HG03469 (cell line): ENCODE measurements at regions not wholly inside any gene's neighbourhood (a gene's known extent, or its start where the extent isn't known, plus 50 kb on each side); places are given as distances from the start of the nearest gene placed in this dataset.

Experiments used
- ATAC-seq: cut with Tn5 transposase; IDR thresholded peaks from one replicate; pipeline ENCODE4 v1.9.1; 2021; ENCODE audit warnings: mild to moderate bottlenecking, moderate library complexity, moderate number of reproducible peaks; ENCODE audit not compliant: unreplicated experiment

DNA sequence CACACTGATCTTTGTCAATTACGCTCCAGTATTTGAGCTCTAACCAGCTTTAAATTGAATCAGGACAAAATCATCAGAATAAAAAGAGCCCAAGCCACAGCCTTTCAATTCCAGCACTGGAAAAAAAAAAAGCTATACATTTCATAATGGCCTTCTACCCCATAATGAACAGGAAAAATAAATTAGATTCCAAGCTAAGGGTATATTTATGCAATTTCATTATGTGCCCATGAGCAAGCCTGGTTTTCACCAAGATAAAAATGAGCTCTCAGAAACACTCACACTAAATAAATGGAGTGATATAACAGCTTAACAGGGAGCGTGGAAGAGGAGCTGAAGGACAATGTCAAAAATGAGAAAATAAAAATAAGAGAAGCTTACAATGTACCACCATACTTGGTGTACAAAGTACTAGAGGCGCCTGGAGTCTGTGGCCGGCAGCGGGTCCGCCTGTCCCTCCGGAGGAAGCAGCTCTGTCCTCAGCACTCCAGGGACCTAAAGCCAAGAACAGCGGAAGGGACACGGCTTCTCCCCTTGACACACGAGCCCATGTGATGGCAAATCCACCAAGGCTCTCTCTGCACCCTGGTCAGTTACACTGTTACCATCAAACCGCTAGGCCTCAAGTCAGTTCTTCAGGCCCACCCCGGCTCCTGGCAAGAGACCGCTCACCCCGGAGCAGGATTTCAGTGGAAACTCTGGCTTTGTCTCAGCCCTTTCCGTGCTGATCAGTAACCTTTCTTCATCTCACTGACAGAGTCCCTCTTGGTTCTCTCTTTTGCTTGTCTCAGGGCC lies 69.6 kb downstream of the RBFOX3 start:
- no peak for ATAC-seq

DNA sequence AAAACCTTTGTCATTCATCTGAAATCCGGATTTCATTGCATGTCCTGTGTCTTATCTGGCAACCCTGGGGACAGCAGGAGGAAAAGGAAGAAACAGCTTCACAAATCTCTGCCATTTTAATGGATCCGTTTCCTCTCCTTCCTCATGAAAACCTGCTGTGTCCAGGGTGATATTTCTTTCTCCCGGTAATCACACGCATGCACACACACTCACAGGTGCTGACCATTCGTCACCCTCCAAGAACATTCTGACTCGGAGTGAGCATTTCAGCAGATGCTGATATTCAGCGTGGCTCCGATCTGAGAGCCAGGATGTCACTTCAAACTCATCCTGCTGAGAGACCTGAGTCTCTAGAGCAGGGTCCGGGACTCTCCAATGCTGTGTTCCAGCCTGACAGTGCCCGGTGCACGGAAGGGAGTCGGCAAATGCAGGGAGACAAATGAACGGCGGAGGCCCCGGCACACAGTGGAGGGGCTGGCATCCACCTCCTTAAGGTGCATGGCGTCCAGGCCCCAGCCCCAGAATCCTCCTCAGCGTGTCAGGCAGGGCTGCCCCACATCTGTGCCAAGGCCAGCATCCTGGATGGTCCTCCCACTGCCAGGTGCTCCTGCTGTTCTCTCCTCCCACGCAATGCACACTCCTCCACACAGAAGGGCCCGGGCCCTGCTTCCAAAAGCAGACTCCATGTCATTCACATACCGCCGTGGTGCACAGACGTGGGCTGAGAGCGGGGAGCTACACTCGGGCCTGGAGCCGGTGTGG lies 70.7 kb downstream of the RBFOX3 start:
- no peak for ATAC-seq

- no peak for ATAC-seq
These were observed 72.6 kb downstream of the RBFOX3 start for GRCh38 chr17:79538291-79538690.

DNA sequence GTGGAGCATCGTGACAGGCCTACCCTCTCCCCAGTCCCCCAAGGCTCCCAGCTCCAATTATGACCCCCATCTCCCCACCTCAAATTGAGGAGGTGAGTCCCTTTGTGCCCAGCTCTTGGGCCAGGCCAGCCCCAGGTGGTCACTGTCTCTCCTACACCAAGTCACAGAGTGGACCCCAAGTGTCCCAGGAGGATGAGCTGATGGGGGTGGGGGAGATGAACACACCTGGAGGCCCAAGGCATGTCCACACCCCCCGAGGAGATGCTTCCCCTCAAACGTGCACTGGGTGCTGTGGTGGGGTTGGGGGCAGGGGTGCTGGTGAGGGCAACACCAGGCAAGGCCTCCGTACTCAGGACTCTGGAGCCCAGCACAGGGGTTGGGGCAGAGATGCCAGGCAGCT lies 73.2 kb downstream of the RBFOX3 start:
- ATAC-seq: no peak

- ATAC-seq: no peak
These were observed 73.8 kb downstream of the RBFOX3 start for GRCh38 chr17:79537061-79537460.

GRCh38 chr17:79536212-79536840 lies 74.5 kb downstream of the RBFOX3 start:
- ATAC-seq: no peak

GRCh38 chr17:79535728-79536025 lies 75.2 kb downstream of the RBFOX3 start:
- ATAC-seq: no peak

DNA sequence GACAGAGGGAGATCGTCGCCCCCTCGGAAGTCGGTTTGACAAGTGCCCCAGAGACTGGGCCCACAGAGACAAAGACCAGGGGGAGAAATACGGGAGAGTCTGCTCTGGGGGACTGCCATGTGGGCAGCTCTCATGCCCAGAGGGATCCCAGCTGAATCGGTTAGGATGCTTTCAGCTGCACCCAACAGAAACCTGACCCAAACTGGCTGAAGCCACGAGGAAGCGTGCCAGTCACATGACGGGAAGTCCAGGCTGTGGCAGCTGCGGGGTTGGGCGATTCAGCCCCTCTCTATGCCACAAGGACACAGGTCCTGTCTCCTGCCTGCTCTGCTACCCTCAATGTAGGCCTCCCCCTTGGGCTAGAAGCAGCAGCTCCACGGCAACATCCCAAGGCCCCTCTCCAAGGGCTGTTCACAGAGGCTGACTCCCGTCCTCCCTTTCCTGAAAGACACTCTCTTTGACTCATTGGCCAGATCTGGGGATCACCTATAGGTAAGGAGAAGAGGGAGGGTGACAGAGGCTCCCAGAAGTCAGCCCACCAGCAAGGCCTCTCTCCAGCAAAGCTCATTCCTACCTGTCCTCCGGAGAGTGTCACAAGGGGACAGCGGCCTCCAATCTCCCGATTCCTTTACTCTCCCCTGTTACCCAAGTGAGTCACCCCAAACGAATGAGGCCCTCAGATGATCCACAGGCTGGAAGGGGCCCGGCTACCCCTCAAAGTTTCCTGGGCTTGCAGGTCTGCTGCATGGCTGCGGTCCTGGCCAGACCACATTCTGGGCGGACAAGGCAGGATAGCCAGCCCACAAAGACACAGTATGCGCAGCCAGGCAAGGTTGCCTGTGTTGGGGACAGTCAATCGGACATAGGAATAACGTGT lies 75.8 kb downstream of the RBFOX3 start:
- ATAC-seq: no peak

DNA sequence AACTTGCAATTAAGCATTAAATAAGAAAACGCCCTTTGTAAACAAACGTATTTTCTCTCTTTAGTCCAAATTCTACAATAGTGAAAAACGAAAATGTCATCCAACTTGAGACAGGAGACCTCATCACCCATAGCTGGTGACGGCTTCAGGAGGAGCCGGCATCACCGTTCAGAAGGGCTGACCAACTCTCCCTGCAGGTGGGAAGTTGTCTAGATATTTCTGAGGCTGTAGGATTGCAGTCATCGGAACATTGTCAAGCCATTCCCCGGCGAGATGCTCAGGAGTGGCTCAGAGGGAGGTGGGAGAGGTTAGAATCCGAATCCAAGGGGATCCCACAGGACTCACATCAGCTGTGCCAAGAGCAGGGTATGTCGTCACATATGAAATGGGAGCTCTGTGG lies 76.7 kb downstream of the RBFOX3 start:
- no peak for ATAC-seq

DNA sequence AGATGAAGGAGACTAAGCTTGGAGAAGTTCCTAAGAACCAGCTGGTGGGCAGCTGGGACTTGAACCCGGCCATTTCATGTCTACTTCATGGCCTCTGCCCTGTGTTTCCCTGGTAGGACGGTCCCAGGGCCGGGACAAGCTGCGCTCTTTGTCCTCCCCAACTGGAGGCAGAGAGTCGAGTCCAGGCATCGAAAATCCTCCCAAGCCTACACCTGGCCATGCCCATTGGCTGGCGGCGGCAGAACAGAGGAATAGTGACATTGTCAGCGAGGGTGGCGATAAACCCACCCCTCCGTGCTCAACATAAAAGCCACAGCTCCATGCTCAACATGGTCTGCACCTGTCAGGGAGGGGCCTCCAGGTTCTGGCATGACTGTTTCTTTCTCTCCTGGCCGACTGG lies 77.7 kb downstream of the RBFOX3 start:
- no peak for ATAC-seq

- ATAC-seq: no peak
These were observed 78.6 kb downstream of the RBFOX3 start for GRCh38 chr17:79532107-79532790.

DNA sequence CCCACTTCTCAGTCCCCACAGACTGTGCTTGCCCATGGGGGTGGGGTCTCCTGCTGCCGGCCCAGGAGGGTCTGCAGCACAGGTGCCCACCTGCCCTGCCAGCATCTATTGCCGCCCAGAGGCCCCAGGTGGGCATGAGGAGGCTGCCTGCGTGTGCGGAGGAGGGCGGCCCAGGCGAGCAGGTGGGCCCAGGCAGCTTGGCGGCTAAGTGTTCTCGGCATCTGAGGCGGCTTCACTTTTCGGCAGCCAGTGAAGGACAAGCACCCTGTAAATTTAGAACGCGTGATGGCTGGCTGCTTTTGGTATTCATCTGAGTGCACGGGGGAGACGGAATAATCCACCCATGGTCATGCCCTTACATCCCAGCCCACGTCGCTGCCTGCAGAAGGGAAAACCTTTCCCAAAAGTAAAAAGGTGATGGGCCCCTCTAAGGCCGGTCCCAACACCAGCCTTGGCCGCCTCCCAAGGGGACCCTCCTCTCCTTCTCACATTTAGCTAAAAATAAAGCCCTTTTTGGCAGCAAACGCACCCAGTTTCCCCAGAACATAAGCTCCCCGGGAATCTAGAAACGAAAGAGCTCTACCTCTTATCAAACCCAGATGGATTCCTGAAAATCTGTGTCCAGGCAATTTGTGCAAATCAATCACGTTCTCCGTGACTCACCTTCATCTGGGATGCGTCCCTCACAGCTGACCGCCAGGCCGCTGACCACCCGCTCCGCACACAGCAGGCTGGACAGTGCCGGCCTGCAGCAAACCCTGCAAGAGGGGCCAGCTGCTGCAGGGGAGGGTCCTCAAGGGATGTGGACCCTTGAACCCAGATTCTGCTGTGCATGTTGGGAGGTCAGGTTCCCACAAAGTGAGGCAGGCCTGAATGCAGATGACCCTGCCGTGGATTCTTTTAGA lies 79.4 kb downstream of the RBFOX3 start:
- no peak for ATAC-seq

DNA sequence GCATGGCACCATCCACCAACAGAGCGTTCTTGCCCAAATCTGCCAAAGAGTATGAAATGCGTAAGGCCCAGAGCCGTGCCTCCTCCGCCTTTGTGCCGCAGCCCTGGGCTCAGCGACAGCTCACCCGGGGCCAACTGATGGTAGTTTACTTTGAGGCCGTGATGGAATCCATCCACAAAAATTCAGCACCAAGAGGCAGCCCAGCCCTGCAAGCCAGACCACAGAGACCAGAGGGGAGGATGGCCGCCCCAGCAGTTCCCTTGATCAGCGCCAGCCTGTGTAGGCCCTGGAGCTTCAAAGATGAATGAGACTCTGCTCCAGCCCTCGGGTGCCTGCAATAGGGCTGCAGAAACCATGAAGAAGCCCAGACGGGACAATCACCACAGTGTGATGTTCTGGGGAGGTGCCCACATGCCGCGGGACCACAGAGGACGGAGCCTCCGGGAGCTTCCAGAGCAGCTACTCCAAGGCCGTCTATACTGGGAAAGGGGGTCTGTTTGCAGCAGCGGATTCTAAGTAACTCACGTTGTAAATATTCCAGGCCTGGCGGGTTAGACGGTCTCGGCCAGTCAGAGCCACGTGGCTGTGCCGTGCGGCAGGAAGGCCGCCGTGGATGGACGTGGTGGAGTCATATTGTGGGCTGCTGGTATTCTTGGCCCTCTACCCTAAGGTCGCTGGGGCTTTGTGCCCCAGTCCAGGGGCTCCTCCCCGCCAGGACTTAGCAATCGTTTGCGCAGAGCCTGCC lies 80.3 kb downstream of the RBFOX3 start:
- no peak for ATAC-seq

GRCh38 chr17:79529661-79530081 lies 81.2 kb downstream of the RBFOX3 start:
- ATAC-seq: no peak

DNA sequence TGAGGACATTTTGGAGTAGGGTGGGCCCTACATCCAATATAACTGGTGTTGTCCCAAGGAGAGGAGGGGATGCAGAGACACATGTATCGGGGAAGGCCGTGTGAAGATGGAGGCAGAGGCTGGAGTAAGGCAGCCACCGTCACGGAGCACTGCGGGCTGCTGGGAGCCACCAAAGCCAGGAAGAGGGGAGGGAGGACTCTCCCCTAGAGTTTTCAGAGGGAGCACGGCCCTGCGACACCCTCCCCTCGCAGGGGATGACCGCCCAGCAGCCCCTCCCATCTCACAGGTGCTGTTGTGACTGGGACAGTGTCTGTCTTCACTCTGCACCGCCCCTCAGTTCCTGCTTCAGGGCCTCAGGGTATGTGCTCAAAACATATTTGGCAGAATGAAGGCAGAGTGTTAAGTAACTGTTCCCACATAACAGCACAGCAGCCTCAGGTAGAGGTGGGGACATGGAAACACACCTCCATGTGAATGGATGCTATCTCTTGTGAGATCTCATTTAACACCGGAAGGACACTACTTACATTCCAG lies 82.2 kb downstream of the RBFOX3 start:
- no peak for ATAC-seq

GRCh38 chr17:79527306-79527705 lies 83.5 kb downstream of the RBFOX3 start:
- no peak for ATAC-seq

- no peak for ATAC-seq
These were observed 84.8 kb downstream of the RBFOX3 start for GRCh38 chr17:79525793-79526677.
